ENCODE measurements at regions not wholly inside any gene's neighbourhood (a gene's known extent, or its start where the extent isn't known, plus 50 kb on each side); places are given as distances from the start of the nearest gene placed in this dataset.

- POLR2A ChIA-PET = no interaction called here
- Histone ChIP-seq H3K27me3 (ENCODE audit: control insufficient read depth, insufficient read depth, low read length) (no peaks in the 10 kb centered on the region), H3K9me3 (ENCODE audit: control insufficient read depth, insufficient read depth, low read depth, low read length) (no peaks in the 10 kb centered on the region), H3K36me3 (ENCODE audit: control insufficient read depth, insufficient read depth, low read length) (no peaks in the 10 kb centered on the region), H3K4me1 (ENCODE audit: control insufficient read depth, insufficient read depth, low read length) (no peaks in the 10 kb centered on the region), H3K4me3 (ENCODE audit: low read depth in 2 of 2, low read length in 2 of 2) (no peak overlapping the region), H3K27ac (ENCODE audit: low read length) (no peak overlapping the region)
- intact Hi-C loops (cut with micrococcal nuclease; ENCODE audit: unreplicated experiment) = no loop called here
- BruUV-seq (replicated peaks) = no TSS peak
- in situ Hi-C loops (cut with HindIII; ENCODE audit: low pct_unique_long_range_greater_than_20kb, low sequenced_read_pairs) = no loop called here
- TF ChIP-seq POLR2AphosphoS5 (IDR thresholded peaks at IDR 0.05; ENCODE audit: low read depth, low read length) (no peak), TCF7L2 (IDR thresholded peaks at IDR 0.05; ENCODE audit: low read depth, low read length) (no peak), CTCF (IDR thresholded peaks at IDR 0.05) (no peak), SIN3A (IDR thresholded peaks at IDR 0.05; ENCODE audit: borderline replicate concordance, insufficient read depth, low read depth, low read length) (no peak), REST (IDR thresholded peaks at IDR 0.05; ENCODE audit: insufficient read depth in 1 of 2, low read depth in 2 of 2, low read length in 1 of 2) (no peak)
- ATAC-seq = no peak
- DNase-seq (ENCODE audit: low read depth, low spot score) = no peak
- CTCF ChIA-PET = interaction anchor here (0.5 kb wide), 1 partner anchor 19 kb away, joined by 5 read pairs; no protein-coding TSS in a partner anchor
Observed at GRCh38 chr22:49016909-49017481, 810.7 kb downstream of the BRD1 start.

GRCh38 chr22:49015993-49016908, 811.4 kb downstream of the BRD1 start:
- intact Hi-C loops (cut with micrococcal nuclease; ENCODE audit: unreplicated experiment) (no loop called here), in situ Hi-C loops (cut with HindIII; ENCODE audit: low pct_unique_long_range_greater_than_20kb, low sequenced_read_pairs) (no loop called here)
- BruUV-seq (replicated peaks) = no TSS peak
- Histone ChIP-seq H3K27ac (ENCODE audit: low read length) (no peak overlapping the region), H3K4me1 (ENCODE audit: control insufficient read depth, insufficient read depth, low read length) (no peaks in the 10 kb centered on the region), H3K27me3 (ENCODE audit: control insufficient read depth, insufficient read depth, low read length) (no peaks in the 10 kb centered on the region), H3K4me3 (ENCODE audit: low read depth in 2 of 2, low read length in 2 of 2) (no peak overlapping the region), H3K9me3 (ENCODE audit: control insufficient read depth, insufficient read depth, low read depth, low read length) (no peaks in the 10 kb centered on the region), H3K36me3 (ENCODE audit: control insufficient read depth, insufficient read depth, low read length) (no peaks in the 10 kb centered on the region)
- ChIA-PET CTCF (interaction anchor here (0.5 kb wide), 1 partner anchor 18 kb away, joined by 5 read pairs; no protein-coding TSS in a partner anchor), POLR2A (no interaction called here)
- DNase-seq (ENCODE audit: low read depth, low spot score) (no peak), ATAC-seq (no peak)
- TF ChIP-seq TCF7L2 (IDR thresholded peaks at IDR 0.05; ENCODE audit: low read depth, low read length) (no peak), CTCF (IDR thresholded peaks at IDR 0.05) (no peak), SIN3A (IDR thresholded peaks at IDR 0.05; ENCODE audit: borderline replicate concordance, insufficient read depth, low read depth, low read length) (no peak), REST (IDR thresholded peaks at IDR 0.05; ENCODE audit: insufficient read depth in 1 of 2, low read depth in 2 of 2, low read length in 1 of 2) (no peak), POLR2AphosphoS5 (IDR thresholded peaks at IDR 0.05; ENCODE audit: low read depth, low read length) (no peak)

Measured in Panc1 (cell line).